HepG2 (cell line): ENCODE measurements at regions not wholly inside any gene's neighbourhood (a gene's known extent, or its start where the extent isn't known, plus 50 kb on each side); places are given as distances from the start of the nearest gene placed in this dataset.

Source experiments
- CBFB ChIP-seq: sonication (generic); formaldehyde crosslinking; IDR thresholded peaks from 2 replicates; pipeline ENCODE4 v1.4.0; 2020; ENCODE audit warnings: missing genetic modification reagents
- DPF2 ChIP-seq: sonication (generic); formaldehyde crosslinking; IDR thresholded peaks from 2 replicates; pipeline ENCODE4 v1.4.0; 2020; ENCODE audit warnings: mild to moderate bottlenecking, low read depth, missing genetic modification reagents, borderline replicate concordance
- MEIS1 ChIP-seq: sonication (generic); formaldehyde crosslinking; IDR thresholded peaks from 2 replicates; pipeline ENCODE4 v1.9.0; 2021; ENCODE audit warnings: mild to moderate bottlenecking, missing genetic modification reagents, moderate library complexity, borderline replicate concordance
- POLR2A ChIP-seq, 2 experiments: IDR thresholded peaks; 2 replicates each; pipeline ENCODE4 v1.6.1; 2011; ENCODE audit warnings: low read depth in 2 of 2, low read length in 2 of 2, mild to moderate bottlenecking in 1 of 2, moderate library complexity in 1 of 2; ENCODE audit not compliant: insufficient read depth in 1 of 2
- TAF1 ChIP-seq: sonication (generic); formaldehyde crosslinking; IDR thresholded peaks from 2 replicates; pipeline ENCODE4 v1.4.0; 2020; ENCODE audit warnings: missing genetic modification reagents
- ZNF24 ChIP-seq: fragments of 450-650 bp; IDR thresholded peaks from 2 replicates; pipeline ENCODE4 v1.6.1; 2017; ENCODE audit warnings: antibody characterized with exemption, mild to moderate bottlenecking
- TF ChIP-seq, protein P1 (sequence below): sonication (generic); formaldehyde crosslinking; IDR thresholded peaks from 2 replicates; pipeline ENCODE4 v1.8.0; 2022; ENCODE audit warnings: missing genetic modification reagents, mild to moderate bottlenecking, inconsistent platforms, borderline replicate concordance

GRCh38 chr5:74109344-74109743 is 483.3 kb downstream of the ARHGEF28 start:
- TF ChIP-seq POLR2A (IDR thresholded peaks at IDR 0.05; ENCODE audit: insufficient read depth in 1 of 2, low read depth in 2 of 2, low read length in 2 of 2) (no peak), MEIS1 (CRISPR knock-in tag) (no peak), TAF1 (no peak), CBFB (CRISPR knock-in tag) (no peak), DPF2 (CRISPR knock-in tag) (no peak), ZNF24 (no peak)
- TF ChIP-seq, protein P1, sequence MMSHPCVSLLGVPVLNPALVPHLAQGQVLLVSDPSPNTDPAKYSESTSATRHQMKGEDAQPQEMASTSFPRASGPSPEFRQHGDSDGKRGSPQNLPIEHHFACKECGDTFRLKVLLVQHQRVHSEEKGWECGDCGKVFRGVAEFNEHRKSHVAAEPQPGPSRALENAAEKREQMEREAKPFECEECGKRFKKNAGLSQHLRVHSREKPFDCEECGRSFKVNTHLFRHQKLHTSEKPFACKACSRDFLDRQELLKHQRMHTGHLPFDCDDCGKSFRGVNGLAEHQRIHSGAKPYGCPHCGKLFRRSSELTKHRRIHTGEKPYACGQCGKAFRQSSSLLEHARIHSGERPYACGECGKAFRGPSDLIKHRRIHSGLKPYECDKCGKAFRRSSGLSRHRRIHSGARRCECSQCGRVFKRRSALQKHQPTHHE (CRISPR knock-in tag) = no peak
